Caco-2 (cell line): ENCODE measurements at regions not wholly inside any gene's neighbourhood (a gene's known extent, or its start where the extent isn't known, plus 50 kb on each side); places are given as distances from the start of the nearest gene placed in this dataset.

ENCODE experiments used
- BruUV-seq: library from RNA; stranded (reverse); fragments of 400-500 nt; replicated peaks from 2 replicates; lab custom pipeline; 2021; lab: Mats Ljungman, UMichigan
- CTCF ChIA-PET: fragments of 300-600 bp; sonication (Branson Sonifier 250); formaldehyde crosslinking; loops from one replicate; lab custom pipeline; 2022; ENCODE audit warnings: antibody characterized with exemption; lab: Charles Lee
- POLR2A ChIA-PET: fragments of 300-600 bp; sonication (Branson Sonifier 250); formaldehyde crosslinking; loops from one replicate; lab custom pipeline; 2022; ENCODE audit warnings: antibody characterized with exemption; lab: Charles Lee
- DNase-seq, 2 experiments: peaks; one replicate each; pipeline versions ENCODE4 v3.0.0 to v3.0.0-alpha.2; 2020 to 2022
- H3K27me3 ChIP-seq: replicated peaks from 2 replicates; pipeline ENCODE4 v1.6.0; 2011; ENCODE audit warnings: low read length; ENCODE audit not compliant: control insufficient read depth, insufficient read depth
- H3K36me3 ChIP-seq: 2 replicates; pipeline ENCODE4 v1.5.1; 2011; ENCODE audit warnings: low read length; ENCODE audit not compliant: control insufficient read depth, insufficient read depth
- H3K4me1 ChIP-seq: fragments of 250-450 bp; sonication (Bioruptor Pico); 2 replicates; pipeline ENCODE4 v1.5.1; 2020; ENCODE audit warnings: mild to moderate bottlenecking
- H3K4me3 ChIP-seq: 2 replicates; pipeline ENCODE4 v1.5.1; 2011; ENCODE audit warnings: low read depth, mild to moderate bottlenecking, control low read depth, low read length
- H3K9me3 ChIP-seq: fragments of 250-450 bp; sonication (Bioruptor Pico); 2 replicates; pipeline ENCODE4 v1.5.1; 2020; ENCODE audit warnings: mild to moderate bottlenecking, moderate library complexity
- H3K27ac Mint-ChIP-seq: one replicate; pipeline ENCODE4 v1.8.0; 2022; ENCODE audit warnings: mixed read lengths; ENCODE audit not compliant: unreplicated experiment
- H3K27me3 Mint-ChIP-seq: one replicate; pipeline ENCODE4 v1.8.0; 2022; ENCODE audit warnings: mixed read lengths; ENCODE audit not compliant: insufficient read depth, unreplicated experiment
- H3K36me3 Mint-ChIP-seq: one replicate; pipeline ENCODE4 v1.8.0; 2022; ENCODE audit warnings: mild to moderate bottlenecking, mixed read lengths; ENCODE audit not compliant: insufficient read depth, unreplicated experiment
- H3K4me1 Mint-ChIP-seq: one replicate; pipeline ENCODE4 v1.8.0; 2022; ENCODE audit warnings: low read depth, mixed read lengths; ENCODE audit not compliant: unreplicated experiment
- H3K4me3 Mint-ChIP-seq: one replicate; pipeline ENCODE4 v1.8.0; 2022; ENCODE audit warnings: mild to moderate bottlenecking, moderate library complexity, mixed read lengths; ENCODE audit not compliant: unreplicated experiment
- H3K9me3 Mint-ChIP-seq: one replicate; pipeline ENCODE4 v1.8.0; 2022; ENCODE audit warnings: mixed read lengths; ENCODE audit not compliant: unreplicated experiment
- CTCF ChIP-seq, 2 experiments: fragments of 200-600 bp in 1 of 2; IDR thresholded peaks; 1 replicate in 1 of 2; 2 replicates in 1 of 2; pipeline versions ENCODE4 v1.5.1 to v1.8.0; 2011 to 2022; ENCODE audit warnings: antibody characterized with exemption in 1 of 2, control low read depth in 1 of 2, inconsistent platforms in 1 of 2, low read depth in 1 of 2, low read length in 1 of 2, mild to moderate bottlenecking in 1 of 2, moderate library complexity in 1 of 2; ENCODE audit not compliant: insufficient read depth in 1 of 2, severe bottlenecking in 1 of 2, unreplicated experiment in 1 of 2
- intact Hi-C: fragments of 100-400 bp; cut with micrococcal nuclease; formaldehyde crosslinking; loops from one replicate; pipeline ENCODE4 v1.10.0; 2022; ENCODE audit not compliant: unreplicated experiment

DNA sequence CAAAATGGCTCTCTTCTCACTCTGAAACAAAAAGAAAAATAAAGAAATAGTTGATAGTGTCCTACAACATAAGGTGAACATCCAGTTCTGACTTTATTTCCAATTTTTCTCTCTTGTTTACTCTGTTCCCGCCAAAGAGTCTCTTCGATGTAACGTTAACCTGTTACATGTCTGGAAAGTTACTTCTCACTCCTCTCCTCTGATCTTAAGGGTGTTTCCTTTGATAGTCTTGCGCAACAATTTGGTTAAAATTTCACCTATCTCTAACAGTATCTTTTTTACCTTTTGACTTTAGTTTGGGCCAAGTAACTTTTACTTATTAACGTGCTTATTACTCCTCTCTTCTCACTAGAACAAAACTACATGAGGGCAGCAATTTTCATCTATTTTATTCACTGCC, 1450.2 kb downstream of the BRINP3 start:
- Histone ChIP-seq H3K4me1 (peaks cover 5% of the 10 kb centered on the region), H3K4me3 (no peak overlapping the region), H3K9me3 (no peaks in the 10 kb centered on the region), H3K36me3 (no peaks in the 10 kb centered on the region), H3K27me3 (no peaks in the 10 kb centered on the region)
- intact Hi-C loops, result no loop called here
- BruUV-seq, result no TSS peak
- DNase-seq, result no peak
- Mint-ChIP-seq H3K9me3 (no peaks in the 10 kb centered on the region), H3K36me3 (no peaks in the 10 kb centered on the region), H3K27ac (no peak overlapping the region), H3K4me3 (no peak overlapping the region), H3K27me3 (no peaks in the 10 kb centered on the region), H3K4me1 (peaks cover 7% of the 10 kb centered on the region)
- ChIA-PET CTCF (no interaction called here), POLR2A (no interaction called here)
- no peak for TF ChIP-seq CTCF (IDR thresholded peaks at IDR 0.05; ENCODE audit: insufficient read depth in 1 of 2, low read depth in 1 of 2, low read length in 1 of 2, severe bottlenecking in 1 of 2, unreplicated experiment in 1 of 2)

DNA sequence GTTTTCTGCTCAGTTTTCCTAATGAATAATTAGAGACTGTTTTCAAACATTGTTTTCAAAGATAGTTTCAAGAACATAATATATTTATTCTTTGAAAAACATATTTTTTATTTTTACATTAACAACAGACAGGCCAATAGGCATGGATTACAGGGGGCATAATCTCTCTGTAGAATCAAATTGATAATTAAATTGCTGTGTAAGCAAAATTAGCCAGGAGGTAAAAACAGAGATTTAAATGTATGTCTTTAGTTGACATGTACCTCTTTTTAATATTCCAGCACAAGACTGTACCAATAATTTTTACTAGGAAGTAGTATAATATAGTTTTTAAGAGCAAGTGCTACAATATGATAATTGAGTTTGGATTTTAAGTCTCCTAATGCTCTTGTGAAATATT, 1444.5 kb downstream of the BRINP3 start:
- peaks cover 3% of the 10 kb centered on the region for H3K27me3 Mint-ChIP-seq
- H3K4me3 Mint-ChIP-seq, result no peak overlapping the region
- ChIA-PET CTCF (no interaction called here), POLR2A (no interaction called here)
- H3K4me1 Mint-ChIP-seq, result no peaks in the 10 kb centered on the region
- H3K36me3 ChIP-seq, result no peaks in the 10 kb centered on the region
- no peaks in the 10 kb centered on the region for H3K27me3 ChIP-seq
- H3K36me3 Mint-ChIP-seq, result no peaks in the 10 kb centered on the region
- no peak overlapping the region for H3K27ac Mint-ChIP-seq
- H3K9me3 Mint-ChIP-seq, result no peaks in the 10 kb centered on the region
- BruUV-seq, result no TSS peak
- TF ChIP-seq CTCF (IDR thresholded peaks at IDR 0.05; ENCODE audit: insufficient read depth in 1 of 2, low read depth in 1 of 2, low read length in 1 of 2, severe bottlenecking in 1 of 2, unreplicated experiment in 1 of 2), result no peak
- intact Hi-C loops, result no loop called here
- DNase-seq, result no peak
- no peaks in the 10 kb centered on the region for H3K9me3 ChIP-seq
- H3K4me3 ChIP-seq, result no peak overlapping the region
- no peaks in the 10 kb centered on the region for H3K4me1 ChIP-seq

DNA sequence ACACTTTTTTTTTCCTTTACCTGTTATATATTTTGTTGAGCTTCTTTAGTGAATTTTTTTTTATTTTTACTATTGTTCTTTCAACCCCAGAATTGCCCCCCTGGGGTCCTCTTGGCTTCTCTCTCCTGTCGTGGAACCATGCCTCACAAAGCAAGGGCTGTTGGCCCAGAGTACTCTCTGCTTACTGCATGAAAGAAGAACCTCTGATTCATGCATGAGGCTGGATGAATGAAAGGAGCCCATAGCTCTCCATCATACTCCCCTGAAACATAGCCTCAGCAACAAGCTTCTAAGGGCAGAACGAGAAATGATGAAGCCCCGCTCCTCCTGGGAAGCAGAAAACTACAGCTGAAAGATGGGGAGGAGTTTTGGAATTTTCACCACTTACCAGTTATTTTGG, 1441.0 kb downstream of the BRINP3 start:
- no TSS peak for BruUV-seq

More for the DNA sequence above, 1441.0 kb downstream of the BRINP3 start:
- ChIA-PET CTCF (no interaction called here), POLR2A (no interaction called here)
- Mint-ChIP-seq H3K4me1 (no peaks in the 10 kb centered on the region), H3K27me3 (peaks cover 3% of the 10 kb centered on the region), H3K9me3 (no peaks in the 10 kb centered on the region), H3K27ac (no peak overlapping the region), H3K4me3 (no peak overlapping the region), H3K36me3 (no peaks in the 10 kb centered on the region)
- Histone ChIP-seq H3K4me1 (no peaks in the 10 kb centered on the region), H3K27me3 (no peaks in the 10 kb centered on the region), H3K4me3 (no peak overlapping the region), H3K9me3 (no peaks in the 10 kb centered on the region), H3K36me3 (no peaks in the 10 kb centered on the region)
- no peak for TF ChIP-seq CTCF (IDR thresholded peaks at IDR 0.05; ENCODE audit: insufficient read depth in 1 of 2, low read depth in 1 of 2, low read length in 1 of 2, severe bottlenecking in 1 of 2, unreplicated experiment in 1 of 2)
- intact Hi-C loops, result no loop called here
- no peak for DNase-seq
